ENCODE measurements at regions not wholly inside any gene's neighbourhood (a gene's known extent, or its start where the extent isn't known, plus 50 kb on each side); places are given as distances from the start of the nearest gene placed in this dataset.

GRCh38 chr7:97373736-97374135, 256.2 kb downstream of the SDHAF3 start:
- TF ChIP-seq CTCF (conservative IDR thresholded peaks at IDR 0.05 in 1 of 2, IDR thresholded peaks at IDR 0.05 in 1 of 2; ENCODE audit: low read depth in 1 of 2, low read length in 2 of 2) = no peak
- TF ChIP-seq EZH2 (IDR thresholded peaks at IDR 0.05; ENCODE audit: low read length, missing control alignments) = no peak
